ENCODE measurements at regions not wholly inside any gene's neighbourhood (a gene's known extent, or its start where the extent isn't known, plus 50 kb on each side); places are given as distances from the start of the nearest gene placed in this dataset.

GRCh38 chr4:132417220-132417619 lies 731.9 kb upstream of the PCDH10 start:
- TF ChIP-seq CTCF (IDR thresholded peaks at IDR 0.05; ENCODE audit: low read depth, low read length), result no peak
- no peak for TF ChIP-seq MAX (IDR thresholded peaks at IDR 0.05; ENCODE audit: low read depth, low read length)
